HG03025 (cell line): ENCODE measurements at regions not wholly inside any gene's neighbourhood (a gene's known extent, or its start where the extent isn't known, plus 50 kb on each side); places are given as distances from the start of the nearest gene placed in this dataset.
"Not testable (repeated sequence)": the region's sequence is repeated elsewhere in the genome, so short reads cannot be mapped to it uniquely, and the experiment has no call there.

ENCODE experiments used
- ATAC-seq: cut with Tn5 transposase; IDR thresholded peaks from one replicate; pipeline ENCODE4 v1.9.1; 2021; ENCODE audit warnings: mild to moderate bottlenecking, moderate library complexity; ENCODE audit not compliant: unreplicated experiment, low FRiP score

DNA sequence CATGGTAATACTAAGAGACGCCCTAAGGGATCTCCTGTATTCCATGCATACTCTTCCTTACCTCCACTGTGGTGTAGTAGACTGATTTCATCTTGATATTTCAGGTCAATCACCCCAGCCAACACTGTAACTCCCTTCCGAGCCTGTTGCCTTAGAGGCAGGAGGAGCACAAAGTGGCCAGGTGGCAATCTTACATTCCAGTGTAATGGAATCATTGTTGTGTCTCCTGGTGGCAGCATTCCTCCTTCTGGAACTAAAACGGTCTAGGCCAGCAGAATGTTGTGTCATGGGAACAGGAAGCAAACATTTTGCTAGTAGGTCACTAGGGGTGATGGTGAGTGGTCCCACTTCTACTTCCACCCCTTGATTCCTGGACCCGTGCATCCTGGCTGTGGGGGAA lies 405.7 kb upstream of the SLC10A2 start:
- no peak for ATAC-seq

GRCh38 chr13:103469771-103470170 lies 403.6 kb upstream of the SLC10A2 start:
- no peak for ATAC-seq

DNA sequence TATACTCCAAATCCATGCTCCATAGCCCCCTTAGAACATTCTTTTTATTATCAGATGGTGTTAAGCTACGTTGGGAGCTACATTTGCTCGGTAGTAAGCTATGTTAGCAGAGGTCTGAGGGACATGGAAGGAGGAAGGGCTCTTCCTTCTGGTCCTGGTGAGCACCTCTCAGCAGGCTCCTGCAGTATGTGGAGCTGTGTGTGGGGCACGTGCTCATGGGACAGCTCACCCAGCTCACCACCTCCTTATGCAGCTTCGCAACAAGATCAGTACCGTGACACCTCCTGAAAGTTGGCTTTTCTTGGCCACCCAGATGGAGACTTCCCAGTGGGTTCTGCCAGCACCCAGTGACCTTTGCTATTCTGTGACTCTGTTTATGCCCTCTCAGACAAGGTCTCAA lies 400.5 kb upstream of the SLC10A2 start:
- no peak for ATAC-seq

DNA sequence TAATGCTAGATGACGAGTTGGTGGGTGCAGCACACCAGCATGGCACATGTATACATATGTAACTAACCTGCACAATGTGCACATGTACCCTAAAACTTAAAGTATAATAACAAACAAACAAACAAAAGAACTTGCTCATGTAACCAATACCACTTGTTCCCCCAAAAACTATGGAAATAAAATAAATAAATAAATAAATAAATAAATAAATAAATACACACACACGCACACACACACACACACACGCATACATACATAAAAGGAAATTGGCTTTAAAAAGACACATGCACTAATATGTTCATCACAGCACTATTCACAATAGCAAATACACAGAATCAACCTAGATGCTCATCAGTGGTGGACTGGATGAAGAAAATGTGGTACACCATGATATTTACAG lies 394.0 kb upstream of the SLC10A2 start:
- ATAC-seq, result not testable (repeated sequence)

DNA sequence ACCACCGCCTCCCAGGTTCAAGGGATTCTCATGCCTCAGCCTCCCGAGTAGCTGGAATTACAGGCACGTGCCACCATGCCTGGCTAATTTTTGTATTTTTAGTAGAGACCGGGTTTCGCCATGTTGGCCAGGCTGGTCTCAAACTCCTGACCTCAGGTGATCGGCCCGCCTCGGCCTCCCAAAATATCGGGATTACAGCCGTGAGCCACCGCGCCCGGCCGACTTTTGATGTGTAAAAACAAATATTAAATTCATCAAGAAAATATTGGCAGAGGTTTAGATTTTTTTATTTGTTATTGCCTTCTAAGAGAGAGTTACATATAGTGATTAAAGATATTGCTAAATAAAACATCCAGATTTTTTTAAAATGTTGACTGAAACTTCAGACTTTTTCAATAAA lies 390.8 kb upstream of the SLC10A2 start:
- ATAC-seq, result not testable (repeated sequence)

DNA sequence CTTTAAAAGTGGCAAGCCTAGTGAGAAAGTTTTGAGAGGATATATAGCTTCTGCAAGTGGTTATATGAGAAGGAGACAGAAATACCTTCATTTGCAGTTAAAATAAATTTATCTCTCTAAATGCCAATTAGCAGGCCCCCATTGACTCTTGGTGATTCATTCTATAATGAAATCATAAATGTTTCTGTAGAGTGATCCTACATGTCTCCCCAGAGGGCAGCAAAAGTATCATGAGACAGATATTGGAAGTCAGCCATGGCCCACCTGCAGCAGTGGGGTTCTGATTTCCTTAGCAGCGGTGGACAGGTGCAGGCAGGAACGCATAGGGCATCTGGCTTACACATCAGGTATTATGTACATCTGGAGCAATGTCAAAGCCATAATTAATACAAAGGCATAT lies 385.4 kb upstream of the SLC10A2 start:
- no peak for ATAC-seq

- no peak for ATAC-seq
Observed at GRCh38 chr13:103443604-103444003, 377.4 kb upstream of the SLC10A2 start.

DNA sequence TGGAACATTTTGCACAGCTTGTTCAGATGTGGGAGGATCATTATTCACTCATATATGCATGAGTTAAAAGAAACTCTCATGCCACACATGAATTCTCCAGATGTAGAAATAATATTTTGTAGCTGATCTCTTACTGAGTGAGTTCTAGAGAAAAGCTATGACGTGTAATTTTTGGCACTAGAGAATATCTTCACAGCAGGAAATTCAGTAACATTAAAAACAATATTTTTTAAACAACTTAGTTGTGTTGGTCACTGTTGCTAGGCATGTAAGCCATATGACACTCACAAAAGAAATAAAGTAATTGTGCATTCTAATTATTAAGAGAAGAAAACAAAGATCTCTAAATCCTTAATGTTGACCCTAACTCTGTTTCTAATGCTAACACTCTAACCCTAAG lies 371.4 kb upstream of the SLC10A2 start:
- ATAC-seq, result no peak

DNA sequence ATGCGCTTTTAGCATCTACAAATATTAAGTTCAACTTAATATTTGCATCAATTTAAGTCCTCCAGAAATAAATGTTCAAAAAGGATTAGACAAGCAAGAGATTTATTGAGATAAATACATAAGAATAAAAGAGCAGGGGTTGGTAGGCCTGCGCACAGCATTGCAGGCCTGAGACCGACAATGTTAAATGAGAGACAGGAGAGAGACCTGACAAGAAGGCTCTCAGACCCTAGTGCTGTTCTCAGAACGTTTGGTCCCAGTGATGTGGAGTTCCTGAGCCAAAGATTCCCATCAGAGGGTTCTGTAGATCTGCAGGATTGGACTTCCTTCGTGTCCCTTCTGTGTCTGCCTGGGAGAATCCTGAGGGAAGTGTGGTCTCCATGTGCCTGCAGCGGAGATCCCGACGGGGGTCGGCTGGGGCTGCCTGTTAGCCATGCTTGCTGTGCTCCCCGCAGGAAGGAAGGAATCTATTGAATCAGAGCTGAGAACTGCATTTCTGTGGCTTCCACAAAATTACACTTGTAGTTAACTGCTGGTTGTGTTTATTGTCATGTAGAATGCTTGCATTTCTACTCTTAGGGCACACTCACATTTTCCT lies 369.9 kb upstream of the SLC10A2 start:
- ATAC-seq, result no peak

GRCh38 chr13:103431856-103432255 lies 365.6 kb upstream of the SLC10A2 start:
- ATAC-seq, result no peak

- no peak for ATAC-seq
Observed at GRCh38 chr13:103430368-103430767, 364.2 kb upstream of the SLC10A2 start.

- ATAC-seq, result no peak
Observed at GRCh38 chr13:103410002-103410401, 343.8 kb upstream of the SLC10A2 start.

- ATAC-seq, result no peak
Observed at GRCh38 chr13:103406967-103407366, 340.8 kb upstream of the SLC10A2 start.

GRCh38 chr13:103405297-103405696 lies 339.1 kb upstream of the SLC10A2 start:
- no peak for ATAC-seq

GRCh38 chr13:103403814-103404213 lies 337.6 kb upstream of the SLC10A2 start:
- no peak for ATAC-seq

DNA sequence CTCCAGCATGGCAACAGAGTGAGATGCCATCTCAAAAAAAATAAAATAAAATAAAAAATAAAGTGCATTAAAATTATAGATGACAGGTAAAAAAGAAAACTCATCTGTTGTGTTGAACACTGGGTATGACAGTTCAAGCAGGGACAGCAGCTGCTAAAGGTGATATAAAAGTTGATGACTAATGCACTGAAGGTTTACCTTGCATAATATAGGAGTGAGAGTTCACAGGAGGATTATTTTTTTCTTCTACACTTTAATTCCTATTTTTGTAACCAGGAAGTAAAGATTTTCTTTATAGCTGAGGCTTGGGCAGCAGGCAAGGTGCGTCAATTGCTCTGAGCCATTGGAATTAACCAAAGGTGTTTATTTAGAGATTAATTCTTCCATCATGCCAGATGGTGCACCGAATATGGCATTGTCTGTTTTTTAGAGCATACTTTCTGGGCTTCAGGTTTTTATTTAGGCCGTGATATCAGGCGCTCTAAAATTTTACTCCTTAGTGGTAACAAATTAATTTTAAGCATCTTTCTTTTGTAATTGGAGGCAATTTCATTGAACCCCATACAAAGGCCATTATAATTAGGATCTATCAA lies 337.0 kb upstream of the SLC10A2 start:
- ATAC-seq, result no peak

DNA sequence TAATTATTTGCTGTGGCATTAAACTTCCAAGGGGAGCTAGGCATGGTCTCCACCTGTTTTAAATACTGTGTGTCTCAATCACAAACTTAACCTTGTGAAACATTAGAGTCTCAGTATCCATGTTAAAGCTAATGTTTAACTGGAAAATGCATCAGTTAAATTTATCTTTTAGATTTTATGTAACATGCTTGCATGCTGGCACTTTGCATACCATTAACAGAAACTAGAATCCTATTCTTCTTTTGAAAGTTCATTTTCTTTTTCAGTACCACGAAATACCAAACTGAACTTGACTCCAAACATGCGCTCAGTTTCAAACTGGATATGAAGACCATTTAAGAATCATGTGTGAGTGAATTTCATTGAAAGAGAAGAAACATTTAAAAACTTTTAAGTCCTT lies 328.9 kb upstream of the SLC10A2 start:
- no peak for ATAC-seq

- ATAC-seq, result no peak
Observed at GRCh38 chr13:103394618-103395017, 328.4 kb upstream of the SLC10A2 start.

DNA sequence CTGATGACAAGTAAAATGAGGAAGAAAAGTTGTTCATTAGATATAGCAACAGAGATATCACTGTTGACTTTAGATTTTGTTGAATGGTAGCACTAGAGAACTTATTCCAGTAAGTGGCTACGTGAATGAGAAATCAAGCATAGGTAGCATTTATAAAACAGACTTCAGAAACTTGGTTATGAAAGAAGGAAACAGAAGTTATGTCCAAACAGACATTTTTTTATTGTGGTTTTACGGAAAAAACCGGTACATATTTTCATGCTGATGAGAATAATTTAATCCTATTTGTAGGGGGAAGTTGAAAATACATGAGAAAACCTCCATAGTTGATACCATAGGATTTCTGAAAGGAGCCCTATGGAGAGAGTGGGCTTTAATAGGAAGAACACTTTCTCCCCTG lies 325.7 kb upstream of the SLC10A2 start:
- ATAC-seq, result no peak

- no peak for ATAC-seq
Observed at GRCh38 chr13:103388839-103389238, 322.6 kb upstream of the SLC10A2 start.

- ATAC-seq, result no peak
Observed at GRCh38 chr13:103386341-103386740, 320.1 kb upstream of the SLC10A2 start.

DNA sequence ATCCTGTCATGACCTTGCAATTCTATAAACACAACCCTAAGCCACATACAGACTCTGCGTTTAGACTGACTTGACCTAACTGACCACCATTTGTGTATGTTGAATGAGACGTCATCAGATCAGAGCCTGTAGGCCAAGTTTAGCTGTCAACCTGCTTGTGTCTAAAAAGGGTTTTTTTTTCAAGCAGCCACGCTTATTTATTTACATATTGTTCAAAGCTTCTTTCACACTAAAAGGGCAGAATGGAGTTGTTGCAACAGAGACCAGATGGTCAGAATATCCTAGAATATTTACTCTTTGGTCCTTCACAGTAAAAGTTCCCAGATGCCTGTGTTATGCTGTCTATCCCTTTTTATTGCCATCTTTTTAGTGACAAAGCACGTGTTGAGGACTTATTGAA lies 307.7 kb upstream of the SLC10A2 start:
- ATAC-seq, result no peak

- no peak for ATAC-seq
Observed at GRCh38 chr13:103371271-103371670, 305.1 kb upstream of the SLC10A2 start.
